ENCODE measurements at regions not wholly inside any gene's neighbourhood (a gene's known extent, or its start where the extent isn't known, plus 50 kb on each side); places are given as distances from the start of the nearest gene placed in this dataset.

GRCh38 chr4:153090670-153091385, 113.4 kb upstream of the TRIM2 start:
- no peak overlapping the region for H3K27ac ChIP-seq
- TF ChIP-seq, protein P1, sequence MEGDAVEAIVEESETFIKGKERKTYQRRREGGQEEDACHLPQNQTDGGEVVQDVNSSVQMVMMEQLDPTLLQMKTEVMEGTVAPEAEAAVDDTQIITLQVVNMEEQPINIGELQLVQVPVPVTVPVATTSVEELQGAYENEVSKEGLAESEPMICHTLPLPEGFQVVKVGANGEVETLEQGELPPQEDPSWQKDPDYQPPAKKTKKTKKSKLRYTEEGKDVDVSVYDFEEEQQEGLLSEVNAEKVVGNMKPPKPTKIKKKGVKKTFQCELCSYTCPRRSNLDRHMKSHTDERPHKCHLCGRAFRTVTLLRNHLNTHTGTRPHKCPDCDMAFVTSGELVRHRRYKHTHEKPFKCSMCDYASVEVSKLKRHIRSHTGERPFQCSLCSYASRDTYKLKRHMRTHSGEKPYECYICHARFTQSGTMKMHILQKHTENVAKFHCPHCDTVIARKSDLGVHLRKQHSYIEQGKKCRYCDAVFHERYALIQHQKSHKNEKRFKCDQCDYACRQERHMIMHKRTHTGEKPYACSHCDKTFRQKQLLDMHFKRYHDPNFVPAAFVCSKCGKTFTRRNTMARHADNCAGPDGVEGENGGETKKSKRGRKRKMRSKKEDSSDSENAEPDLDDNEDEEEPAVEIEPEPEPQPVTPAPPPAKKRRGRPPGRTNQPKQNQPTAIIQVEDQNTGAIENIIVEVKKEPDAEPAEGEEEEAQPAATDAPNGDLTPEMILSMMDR (conservative IDR thresholded peaks at IDR 0.05): no peak
- TF ChIP-seq ZFX (IDR thresholded peaks at IDR 0.05): no peak

DNA sequence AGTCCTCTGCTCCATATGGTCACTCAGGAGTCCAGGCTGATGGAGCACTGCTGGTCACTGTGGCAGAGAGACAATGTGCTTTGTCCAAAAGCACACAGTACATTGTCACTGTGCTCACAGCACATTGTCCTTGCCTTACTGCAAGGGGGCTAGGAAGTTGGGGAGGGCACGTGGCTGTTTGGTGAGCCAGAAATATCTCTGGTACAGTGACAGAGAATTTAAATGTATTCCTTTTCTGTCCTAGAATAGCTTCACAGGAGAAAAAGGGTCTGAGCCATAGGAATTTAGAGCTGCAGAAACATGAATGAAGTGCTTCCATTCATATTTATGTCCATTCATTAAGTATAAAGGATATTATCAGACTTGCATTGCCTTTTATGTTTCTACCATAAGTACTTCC, 110.8 kb upstream of the TRIM2 start:
- no peak overlapping the region for H3K27ac ChIP-seq
- TF ChIP-seq, protein P1 (conservative IDR thresholded peaks at IDR 0.05): no peak
- no peak for TF ChIP-seq ZFX (IDR thresholded peaks at IDR 0.05)

DNA sequence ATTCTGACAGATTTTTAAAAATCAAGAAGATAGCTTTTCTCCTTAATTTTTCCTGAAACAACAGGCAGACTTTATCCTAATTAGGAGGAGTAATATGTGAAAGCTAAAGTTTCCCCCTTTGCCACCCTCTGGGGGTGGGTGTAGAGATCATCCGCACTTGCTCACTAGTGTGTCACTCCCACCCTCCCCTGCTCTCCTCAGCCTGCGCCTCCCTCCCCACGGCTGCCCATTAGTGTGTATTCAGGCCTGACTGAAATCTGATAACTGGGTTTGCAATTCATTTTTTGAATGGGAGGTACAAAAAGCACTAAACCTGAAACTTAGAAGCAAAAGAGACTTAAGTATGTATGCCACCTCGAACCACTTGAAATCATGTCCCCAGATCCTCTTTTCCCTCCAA, 110.4 kb upstream of the TRIM2 start:
- TF ChIP-seq, protein P1 (conservative IDR thresholded peaks at IDR 0.05): no peak
- no peak for TF ChIP-seq ZFX (IDR thresholded peaks at IDR 0.05)

DNA sequence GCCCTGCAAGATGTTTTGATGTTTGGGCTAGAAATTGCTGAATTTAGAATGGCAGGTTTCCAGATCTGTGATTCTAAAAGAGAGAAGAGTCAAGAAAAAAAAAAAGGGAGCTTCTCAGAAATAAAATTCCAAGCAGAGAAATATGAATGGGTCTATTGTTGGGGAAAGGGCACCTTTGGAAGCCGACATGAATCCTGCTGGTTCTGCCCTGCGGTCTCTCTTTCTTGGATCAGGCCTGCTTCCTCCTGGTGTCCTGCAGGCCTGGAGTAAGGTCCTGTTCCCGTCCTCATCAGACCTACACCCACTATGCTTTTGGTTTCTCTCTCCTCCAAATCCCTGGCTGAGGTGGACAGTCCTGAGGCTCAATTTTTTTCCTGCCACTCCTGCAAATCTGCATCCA, 109.8 kb upstream of the TRIM2 start:
- TF ChIP-seq, protein P1 (conservative IDR thresholded peaks at IDR 0.05): no peak
- no peak for TF ChIP-seq ZFX (IDR thresholded peaks at IDR 0.05)
- no peak overlapping the region for H3K27ac ChIP-seq

More for the DNA sequence above, 110.4 kb upstream of the TRIM2 start:
- H3K27ac ChIP-seq: no peak overlapping the region

DNA sequence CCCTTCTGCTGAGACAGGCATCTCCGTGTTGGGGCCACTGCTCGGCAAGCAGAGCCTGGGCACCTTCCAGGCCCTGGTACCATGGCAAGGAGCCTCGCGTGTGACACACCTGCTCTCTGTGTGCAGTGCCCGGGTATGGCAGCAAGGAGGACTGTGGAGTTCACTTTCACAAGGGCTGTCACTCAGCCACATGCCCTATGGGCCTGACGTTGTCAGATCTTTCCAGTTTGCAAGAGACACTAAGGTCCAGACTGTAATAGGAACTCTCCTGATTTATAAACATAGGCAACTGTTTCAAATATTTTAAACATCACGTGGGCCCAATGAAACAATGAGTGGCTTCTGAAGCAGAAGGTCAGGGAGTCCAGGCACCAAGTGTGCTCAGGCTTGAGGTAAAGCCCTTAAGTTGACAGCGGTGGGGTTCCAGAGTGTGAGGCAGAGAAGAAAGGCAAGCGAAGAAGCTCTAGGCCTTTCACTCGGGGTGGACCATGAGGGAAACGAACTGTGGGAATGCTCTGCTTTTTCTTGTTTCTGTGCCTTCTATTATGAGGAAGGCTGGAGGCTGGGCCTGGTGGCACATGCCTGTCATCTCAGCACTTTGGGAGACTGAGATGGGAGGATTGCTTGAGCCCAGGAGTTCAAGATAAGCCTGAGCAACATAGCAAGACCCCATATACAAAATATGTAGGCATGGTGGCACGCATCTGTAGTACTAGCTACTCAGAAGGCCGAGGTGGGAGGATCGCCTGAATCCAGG, 108.6 kb upstream of the TRIM2 start:
- no peak overlapping the region for H3K27ac ChIP-seq
- no peak for TF ChIP-seq ZFX (IDR thresholded peaks at IDR 0.05)

- no peak for TF ChIP-seq ZFX (IDR thresholded peaks at IDR 0.05)
- TF ChIP-seq, protein P1 (conservative IDR thresholded peaks at IDR 0.05): no peak
- no peak overlapping the region for H3K27ac ChIP-seq
Observed at GRCh38 chr4:153096344-153096743, 107.9 kb upstream of the TRIM2 start.

DNA sequence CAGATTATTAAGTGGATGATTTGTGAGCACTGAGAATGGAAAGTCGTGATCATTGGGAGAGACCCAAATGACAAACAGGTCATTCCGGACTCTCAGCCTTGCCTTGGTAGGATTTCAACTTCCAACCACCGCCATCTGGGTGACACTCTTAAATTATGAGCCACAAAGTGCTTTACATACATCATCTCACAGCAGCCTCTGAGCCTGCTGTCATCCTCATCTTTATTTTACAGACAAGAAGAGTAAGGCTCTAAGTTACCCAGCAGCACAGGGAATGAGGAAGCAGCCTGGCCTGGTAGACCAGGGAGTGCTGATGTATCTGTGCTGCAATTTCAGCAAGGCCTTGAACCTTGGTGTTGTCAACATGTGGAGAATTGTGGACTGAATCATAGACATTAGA, 105.8 kb upstream of the TRIM2 start:
- no peak overlapping the region for H3K27ac ChIP-seq
- TF ChIP-seq, protein P1 (conservative IDR thresholded peaks at IDR 0.05): no peak
- TF ChIP-seq ZFX (IDR thresholded peaks at IDR 0.05): no peak
